GM19372 (cell line): ENCODE measurements at regions not wholly inside any gene's neighbourhood (a gene's known extent, or its start where the extent isn't known, plus 50 kb on each side); places are given as distances from the start of the nearest gene placed in this dataset.

Source experiments
- ATAC-seq: cut with Tn5 transposase; IDR thresholded peaks from one replicate; pipeline ENCODE4 v1.9.1; 2021; ENCODE audit warnings: mild to moderate bottlenecking, low read depth, moderate library complexity; ENCODE audit not compliant: unreplicated experiment

DNA sequence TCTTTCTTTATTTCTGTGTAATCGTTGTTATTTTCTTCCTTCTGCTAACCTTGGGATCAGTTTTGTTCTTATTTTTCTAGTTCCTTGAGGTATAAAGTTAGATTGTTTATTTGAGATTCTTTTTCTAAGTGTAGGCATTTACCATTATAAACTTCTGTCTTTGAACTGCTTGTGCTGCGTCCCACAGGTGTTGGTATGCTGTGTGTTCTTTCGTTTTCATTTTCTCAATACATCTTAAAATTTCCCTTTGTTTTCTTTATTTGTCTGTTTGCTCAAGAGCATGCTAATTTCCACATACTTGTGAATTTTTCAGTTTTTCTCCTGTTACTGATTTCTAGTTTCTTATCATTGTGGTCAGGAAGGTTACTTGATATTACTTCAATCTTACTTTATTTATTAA lies 873.8 kb upstream of the GCFC2 start:
- ATAC-seq, result no peak

GRCh38 chr2:76579911-76580310 lies 869.2 kb upstream of the GCFC2 start:
- no peak for ATAC-seq

- ATAC-seq, result no peak
Measured at GRCh38 chr2:76572981-76573380, 862.3 kb upstream of the GCFC2 start.

DNA sequence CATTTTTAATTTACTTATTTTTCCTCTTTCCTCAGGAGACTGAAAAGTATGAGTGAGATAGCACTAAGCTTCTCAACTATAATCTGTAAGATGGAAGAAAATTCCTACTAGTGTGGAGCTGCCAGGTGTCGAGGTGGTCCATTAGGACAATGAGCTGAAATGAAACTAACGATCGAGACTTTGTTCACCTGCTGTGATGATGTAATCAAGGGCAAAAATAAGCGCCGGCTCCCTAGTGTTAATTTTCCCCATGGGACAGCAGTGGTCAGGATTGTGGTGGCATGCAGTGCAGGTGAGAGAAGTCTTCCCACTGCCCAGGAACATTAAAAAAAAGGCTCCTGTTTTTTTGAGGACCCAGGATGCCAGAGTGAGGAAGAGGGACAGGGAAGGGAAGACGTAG lies 859.1 kb upstream of the GCFC2 start:
- no peak for ATAC-seq

GRCh38 chr2:76567478-76567877 lies 856.8 kb upstream of the GCFC2 start:
- no peak for ATAC-seq

DNA sequence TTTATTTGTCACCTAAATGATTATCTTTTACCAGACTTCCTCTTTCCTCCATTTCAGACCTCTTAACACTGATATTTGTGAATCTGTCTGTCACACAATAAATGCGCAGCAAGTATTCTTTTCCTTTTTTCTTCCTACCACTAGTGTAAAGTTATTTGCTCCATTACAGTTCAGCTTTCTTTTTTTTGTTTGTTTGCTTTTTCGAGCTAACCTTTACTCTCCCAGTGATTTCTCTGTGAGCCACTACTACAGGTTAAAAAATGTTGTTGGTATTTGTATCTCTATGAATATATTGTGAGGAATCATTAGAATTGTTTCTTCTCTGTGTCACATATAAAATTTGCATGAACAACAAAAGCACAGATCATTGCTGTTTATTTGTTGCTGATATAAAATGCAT lies 854.0 kb upstream of the GCFC2 start:
- ATAC-seq, result no peak

GRCh38 chr2:76563730-76564129 lies 853.0 kb upstream of the GCFC2 start:
- no peak for ATAC-seq

GRCh38 chr2:76558157-76558556 lies 847.4 kb upstream of the GCFC2 start:
- ATAC-seq, result no peak

- no peak for ATAC-seq
Measured at GRCh38 chr2:76556018-76556417, 845.3 kb upstream of the GCFC2 start.

- no peak for ATAC-seq
Measured at GRCh38 chr2:76546207-76546606, 835.5 kb upstream of the GCFC2 start.

- ATAC-seq, result no peak
Measured at GRCh38 chr2:76544901-76545300, 834.2 kb upstream of the GCFC2 start.

DNA sequence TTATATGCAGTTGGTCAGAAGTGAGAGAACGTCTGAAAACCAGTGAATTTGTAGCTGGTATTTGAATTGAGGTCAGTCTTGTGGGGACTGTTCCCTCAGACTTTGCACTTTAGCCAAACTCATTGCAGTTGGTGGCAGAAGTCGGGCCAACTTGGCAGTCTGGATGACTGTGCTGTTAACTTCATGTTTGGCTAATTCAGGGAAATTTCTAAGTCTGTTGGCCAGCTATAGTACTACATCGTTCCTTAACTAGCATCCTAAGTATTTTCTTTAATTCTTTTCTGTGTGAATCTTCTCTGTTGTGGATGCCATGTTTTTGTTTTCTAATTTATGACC lies 806.8 kb upstream of the GCFC2 start:
- no peak for ATAC-seq

GRCh38 chr2:76516861-76517573 lies 806.3 kb upstream of the GCFC2 start:
- ATAC-seq, result no peak

GRCh38 chr2:76512201-76512820 lies 801.6 kb upstream of the GCFC2 start:
- no peak for ATAC-seq

GRCh38 chr2:76506538-76506937 lies 795.8 kb upstream of the GCFC2 start:
- ATAC-seq, result no peak

DNA sequence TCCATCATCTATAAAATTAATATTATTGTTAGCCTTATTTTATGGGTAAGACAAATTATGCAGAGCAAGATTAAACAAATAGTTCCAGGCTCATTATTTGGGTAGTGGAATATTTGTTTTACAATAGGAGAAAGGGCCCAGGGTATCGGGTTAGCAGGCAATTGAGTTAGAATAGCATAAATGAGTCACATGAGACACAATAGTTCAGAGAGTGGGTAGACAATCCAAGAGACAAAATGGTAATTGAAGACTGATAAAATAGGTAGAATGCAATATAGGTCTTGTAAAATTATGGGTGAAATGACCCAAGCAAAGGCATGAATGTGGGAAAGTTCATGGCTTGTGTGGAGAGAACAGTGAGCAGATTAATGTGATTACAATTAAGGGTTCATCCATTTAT lies 790.9 kb upstream of the GCFC2 start:
- ATAC-seq, result no peak

DNA sequence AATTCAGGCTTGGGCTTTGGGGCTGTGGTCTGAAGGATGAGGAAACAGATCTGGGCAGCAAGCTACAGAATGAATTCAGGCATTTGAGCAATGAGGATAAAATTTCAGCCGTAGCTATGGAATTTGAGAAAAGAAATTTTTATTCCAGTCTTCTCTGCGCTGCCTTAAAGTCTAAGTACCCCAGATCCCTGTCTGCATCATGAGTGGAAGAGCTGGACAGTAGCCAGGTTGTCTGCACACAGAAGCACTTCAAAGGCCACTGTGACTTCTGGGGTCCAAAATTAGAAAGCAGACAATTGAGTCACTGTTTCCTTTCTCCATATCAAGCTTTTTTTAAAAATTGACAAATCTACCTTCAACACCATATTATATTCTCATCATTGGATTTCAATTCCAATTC lies 787.6 kb upstream of the GCFC2 start:
- ATAC-seq, result no peak

GRCh38 chr2:76491503-76491902 lies 780.8 kb upstream of the GCFC2 start:
- ATAC-seq, result no peak

GRCh38 chr2:76478266-76479035 lies 767.7 kb upstream of the GCFC2 start:
- no peak for ATAC-seq

- ATAC-seq, result no peak
Measured at GRCh38 chr2:76472946-76473345, 762.2 kb upstream of the GCFC2 start.

GRCh38 chr2:76469066-76469465 lies 758.4 kb upstream of the GCFC2 start:
- ATAC-seq, result no peak

DNA sequence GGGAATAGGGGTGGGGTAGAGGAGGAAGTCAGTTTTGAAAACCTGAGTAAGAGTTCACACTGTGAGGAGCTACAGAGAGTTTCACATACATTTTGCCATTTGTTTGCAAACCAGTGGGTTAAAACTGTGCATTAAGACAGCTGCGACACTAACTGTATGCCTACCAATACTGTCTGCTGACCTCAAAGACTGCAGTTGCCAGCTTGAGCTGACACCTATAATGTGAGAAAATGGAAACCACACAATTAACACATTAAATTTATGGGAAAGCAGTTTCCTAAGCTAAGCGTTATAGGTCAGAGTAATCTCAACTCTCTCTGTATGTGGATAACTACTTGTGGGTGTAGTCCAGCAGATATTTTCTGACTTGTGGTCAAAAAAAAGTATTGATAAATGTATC lies 756.6 kb upstream of the GCFC2 start:
- no peak for ATAC-seq
